OCI-LY3 (cell line): ENCODE measurements at regions not wholly inside any gene's neighbourhood (a gene's known extent, or its start where the extent isn't known, plus 50 kb on each side); places are given as distances from the start of the nearest gene placed in this dataset.

Experiments
- H2AFZ ChIP-seq: fragments of 200-600, 300-600 bp; shearing (Covaris generic); 2 replicates; pipeline ENCODE4 v1.6.0; 2014; ENCODE audit warnings: antibody characterized with exemption, low read depth, low read length
- H3K27ac ChIP-seq: fragments of 200-600, 300-600 bp; sonication (generic); 2 replicates; pipeline ENCODE4 v1.5.1; 2014; ENCODE audit warnings: mild to moderate bottlenecking, low read length, moderate library complexity, mixed read lengths
- H3K27me3 ChIP-seq: fragments of 200-600, 300-600 bp; sonication (generic); 2 replicates; pipeline ENCODE4 v1.6.1; 2014; ENCODE audit warnings: low read depth, low read length, mixed read lengths
- H3K36me3 ChIP-seq: fragments of 200-600, 300-600 bp; sonication (generic); replicated peaks from 2 replicates; pipeline ENCODE3; 2014; ENCODE audit warnings: low read depth, low read length, mixed read lengths
- H3K4me1 ChIP-seq: fragments of 300-600, 200-600 bp; sonication (generic); 2 replicates; pipeline ENCODE4 v1.6.1; 2014; ENCODE audit warnings: low read length, mixed read lengths
- H3K4me2 ChIP-seq: fragments of 200-600, 300-600 bp; sonication (generic); 2 replicates; pipeline ENCODE4 v1.6.1; 2014; ENCODE audit warnings: low read length, mixed read lengths
- H3K4me3 ChIP-seq: fragments of 300-600, 200-600 bp; sonication (generic); 2 replicates; pipeline ENCODE4 v1.5.1; 2014; ENCODE audit warnings: antibody characterized with exemption, mild to moderate bottlenecking, low read length, moderate library complexity
- H3K79me2 ChIP-seq: fragments of 300-600, 200-600 bp; shearing (Covaris generic); 2 replicates; pipeline ENCODE4 v1.6.1; 2014; ENCODE audit warnings: mild to moderate bottlenecking, low read length, mixed read lengths
- H3K9ac ChIP-seq: fragments of 300-600, 200-600 bp; shearing (Covaris generic); 2 replicates; pipeline ENCODE4 v1.6.0; 2014; ENCODE audit warnings: mild to moderate bottlenecking, low read length, moderate library complexity
- H3K9me3 ChIP-seq: fragments of 200-600, 300-600 bp; shearing (Covaris generic); 2 replicates; pipeline ENCODE4 v1.6.1; 2014; ENCODE audit warnings: low read length, mixed read lengths; ENCODE audit not compliant: insufficient read depth
- H4K20me1 ChIP-seq: fragments of 200-600, 300-600 bp; sonication (generic); 2 replicates; pipeline ENCODE4 v1.6.1; 2016; ENCODE audit warnings: low read length, mixed read lengths; ENCODE audit not compliant: insufficient read depth
- CTCF ChIP-seq: fragments of 200-600, 300-600 bp; sonication (generic); IDR thresholded peaks from 2 replicates; pipeline ENCODE4 v1.5.1; 2014; ENCODE audit warnings: antibody characterized with exemption, low read length, low read depth
- EZH2phosphoT487 ChIP-seq: fragments of 200-600 bp; shearing (Covaris generic); IDR thresholded peaks from 2 replicates; pipeline ENCODE4 v1.6.1; 2018; ENCODE audit warnings: antibody characterized with exemption, mixed run types, low read depth

DNA sequence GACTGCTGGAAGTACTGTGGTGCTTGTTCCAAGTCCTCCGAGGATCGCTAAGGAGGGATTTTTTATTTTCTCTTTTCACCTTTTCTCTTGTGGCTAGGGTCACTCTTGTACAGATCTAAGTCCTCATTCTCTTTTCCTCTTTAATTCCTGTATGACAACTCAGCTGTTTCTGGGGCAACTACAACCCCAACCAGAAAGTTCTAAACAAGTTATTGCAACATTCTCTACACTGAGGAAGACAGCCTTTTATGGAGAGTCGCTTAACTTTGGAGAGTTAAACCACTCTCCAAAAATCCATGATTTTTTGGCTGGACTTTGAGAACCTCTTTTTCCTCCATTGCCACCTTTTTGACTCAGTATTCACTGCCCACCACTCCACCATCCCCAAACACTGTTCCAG, 74.0 kb upstream of the SESTD1 start:
- no peaks in the 10 kb centered on the region for H3K9me3 ChIP-seq
- no peak overlapping the region for H3K27ac ChIP-seq
- TF ChIP-seq CTCF (no peak), EZH2phosphoT487 (no peak)

GRCh38 chr2:179336782-179337534, 72.3 kb upstream of the SESTD1 start:
- Histone ChIP-seq H3K9me3 (no peaks in the 10 kb centered on the region), H3K9ac (no peak overlapping the region), H4K20me1 (no peaks in the 10 kb centered on the region), H3K4me3 (no peak overlapping the region), H3K4me1 (no peaks in the 10 kb centered on the region), H2AFZ (no peak overlapping the region), H3K27ac (no peak overlapping the region), H3K79me2 (no peaks in the 10 kb centered on the region), H3K27me3 (no peaks in the 10 kb centered on the region), H3K4me2 (no peak overlapping the region), H3K36me3 (no peaks in the 10 kb centered on the region)
- TF ChIP-seq EZH2phosphoT487 = no peak
- no peak for TF ChIP-seq CTCF

More for the DNA sequence above, 74.0 kb upstream of the SESTD1 start:
- Histone ChIP-seq H3K36me3 (no peaks in the 10 kb centered on the region), H3K27me3 (no peaks in the 10 kb centered on the region), H3K4me1 (no peaks in the 10 kb centered on the region), H3K4me3 (no peak overlapping the region), H2AFZ (no peak overlapping the region), H3K9ac (no peak overlapping the region), H4K20me1 (no peaks in the 10 kb centered on the region), H3K79me2 (no peaks in the 10 kb centered on the region), H3K4me2 (no peak overlapping the region)

GRCh38 chr2:179335732-179336131, 71.1 kb upstream of the SESTD1 start:
- TF ChIP-seq EZH2phosphoT487 (no peak), CTCF (no peak)
- Histone ChIP-seq H4K20me1 (no peaks in the 10 kb centered on the region), H3K4me3 (no peak overlapping the region), H3K79me2 (no peaks in the 10 kb centered on the region), H3K4me1 (no peaks in the 10 kb centered on the region), H3K36me3 (no peaks in the 10 kb centered on the region), H3K4me2 (no peak overlapping the region), H3K9ac (no peak overlapping the region), H3K9me3 (no peaks in the 10 kb centered on the region), H3K27ac (no peak overlapping the region), H2AFZ (no peak overlapping the region), H3K27me3 (no peaks in the 10 kb centered on the region)

- Histone ChIP-seq H3K27ac (no peak overlapping the region), H3K27me3 (no peaks in the 10 kb centered on the region), H3K4me1 (no peaks in the 10 kb centered on the region), H3K79me2 (no peaks in the 10 kb centered on the region), H3K4me2 (no peak overlapping the region), H3K9me3 (no peaks in the 10 kb centered on the region), H3K9ac (no peak overlapping the region), H2AFZ (no peak overlapping the region), H4K20me1 (no peaks in the 10 kb centered on the region), H3K4me3 (no peak overlapping the region), H3K36me3 (no peaks in the 10 kb centered on the region)
- TF ChIP-seq CTCF = no peak
- TF ChIP-seq EZH2phosphoT487 = no peak
Observed at GRCh38 chr2:179332903-179333302, 68.3 kb upstream of the SESTD1 start.
